Activated T-cell treated with anti-CD3 and anti-CD28 coated beads, Interleukin-2, amount 50 U/mL, for 72 hours (primary cell): ENCODE measurements at regions not wholly inside any gene's neighbourhood (a gene's known extent, or its start where the extent isn't known, plus 50 kb on each side); places are given as distances from the start of the nearest gene placed in this dataset.
A peak's percentile ranks its signal among the peaks of the same experiment; 100 is the strongest.
"Not testable (repeated sequence)": the region's sequence is repeated elsewhere in the genome, so short reads cannot be mapped to it uniquely, and the experiment has no call there.

Experiments used
- ATAC-seq, 2 donors: fragments of 150-1000 bp; cut with Tn5 transposase; replicated peaks in 1 of 2; 2 replicates each; pipeline ENCODE4 v1.10.0; 2021; ENCODE audit warnings: moderate library complexity in 2 of 2, mild to moderate bottlenecking in 1 of 2
- DNase-seq, 2 donors: peaks; one replicate each; pipeline ENCODE4 v3.0.0; 2021 to 2022; ENCODE audit warnings: mixed read lengths in 1 of 2
- H3K27ac Mint-ChIP-seq: one replicate; pipeline ENCODE4 v1.8.0; 2022; ENCODE audit warnings: mild to moderate bottlenecking, moderate library complexity, mixed read lengths
- H3K27me3 Mint-ChIP-seq: one replicate; pipeline ENCODE4 v1.8.0; 2022; ENCODE audit warnings: low read depth, mixed read lengths
- H3K36me3 Mint-ChIP-seq, 2 donors: one replicate each; pipeline ENCODE4 v1.8.0; 2022; ENCODE audit warnings: mixed read lengths in 2 of 2, mild to moderate bottlenecking in 1 of 2; ENCODE audit not compliant: insufficient read depth in 2 of 2
- H3K4me1 Mint-ChIP-seq: one replicate; pipeline ENCODE4 v1.8.0; 2022; ENCODE audit warnings: low read depth, mixed read lengths
- H3K4me3 Mint-ChIP-seq, 2 donors: one replicate each; pipeline ENCODE4 v1.8.0; 2022; ENCODE audit warnings: mild to moderate bottlenecking in 2 of 2, mixed read lengths in 2 of 2, moderate library complexity in 2 of 2
- H3K9me3 Mint-ChIP-seq, 2 donors: one replicate each; pipeline ENCODE4 v1.8.0; 2022; ENCODE audit warnings: mixed read lengths in 2 of 2

DNA sequence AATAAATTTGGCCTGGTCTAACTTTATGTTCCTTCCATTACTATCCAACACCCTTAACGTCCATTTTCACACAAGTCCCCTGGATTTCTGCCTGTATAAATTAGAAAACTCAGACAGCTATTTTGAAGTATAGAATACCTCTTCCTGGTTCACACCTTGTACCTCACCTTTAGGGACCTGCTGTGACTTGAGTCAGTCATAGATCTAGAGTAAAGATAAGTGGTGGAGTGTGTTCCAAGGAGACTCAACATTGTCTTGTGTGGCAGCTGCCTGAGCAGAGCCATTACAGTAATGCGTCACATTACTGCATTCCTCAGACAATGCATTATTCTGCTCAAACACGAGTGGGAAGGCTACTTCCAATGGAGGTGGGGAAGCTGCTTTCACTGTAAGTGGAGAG lies 513.9 kb downstream of the ADRA2A start:
- no peaks in the 10 kb centered on the region for H3K27me3 Mint-ChIP-seq
- no peaks in the 10 kb centered on the region for H3K9me3 Mint-ChIP-seq
- H3K36me3 Mint-ChIP-seq = no peaks in the 10 kb centered on the region
- H3K4me3 Mint-ChIP-seq = no peak overlapping the region
- H3K27ac Mint-ChIP-seq = no peak overlapping the region
- no peak for DNase-seq
- no peaks in the 10 kb centered on the region for H3K4me1 Mint-ChIP-seq
- ATAC-seq = no peak

GRCh38 chr10:111593578-111593977 lies 516.7 kb downstream of the ADRA2A start:
- DNase-seq (no peak), ATAC-seq (no peak)
- Mint-ChIP-seq H3K9me3 (no peaks in the 10 kb centered on the region), H3K27ac (no peak overlapping the region), H3K4me1 (no peaks in the 10 kb centered on the region), H3K4me3 (no peak overlapping the region), H3K27me3 (no peaks in the 10 kb centered on the region), H3K36me3 (no peaks in the 10 kb centered on the region)

GRCh38 chr10:111595173-111595572 lies 518.3 kb downstream of the ADRA2A start:
- no peak for ATAC-seq
- Mint-ChIP-seq H3K27ac (no peak overlapping the region), H3K36me3 (no peaks in the 10 kb centered on the region)

DNA sequence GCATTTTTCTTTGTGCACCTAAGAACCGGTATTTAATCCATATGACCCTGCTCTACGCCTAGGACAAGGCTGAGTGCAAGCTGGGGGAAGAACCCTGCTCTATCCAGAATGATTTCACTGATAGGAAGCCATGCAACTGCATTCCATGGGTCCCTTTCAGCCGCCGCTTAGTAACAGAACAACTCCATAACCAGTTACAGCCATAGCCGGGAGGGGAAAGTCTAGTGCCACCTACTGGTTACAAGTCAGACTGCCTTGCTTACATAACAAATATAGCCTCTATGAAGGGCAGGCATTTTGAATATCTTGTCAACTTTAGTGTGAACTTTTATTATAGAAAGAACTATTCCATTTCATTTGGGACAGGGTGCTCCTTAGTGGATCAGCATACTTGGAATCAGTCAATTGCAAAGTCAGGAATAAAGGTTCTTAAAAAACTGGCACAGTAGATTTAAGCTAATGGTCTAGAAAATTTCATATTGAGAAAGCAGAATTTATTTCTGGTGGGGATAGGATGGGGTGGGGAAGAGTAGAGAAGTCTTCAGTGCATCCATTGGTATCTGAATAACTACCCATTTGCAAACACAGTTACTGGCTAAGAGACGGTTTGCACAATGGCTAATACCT lies 521.7 kb downstream of the ADRA2A start:
- no peaks in the 10 kb centered on the region for H3K4me1 Mint-ChIP-seq
- H3K27ac Mint-ChIP-seq = no peak overlapping the region
- H3K9me3 Mint-ChIP-seq = no peaks in the 10 kb centered on the region
- H3K36me3 Mint-ChIP-seq = no peaks in the 10 kb centered on the region
- DNase-seq (peak; percentile 30 to 40), ATAC-seq (peak; percentile 39 to 62)
- no peaks in the 10 kb centered on the region for H3K27me3 Mint-ChIP-seq
- no peak overlapping the region for H3K4me3 Mint-ChIP-seq

More at GRCh38 chr10:111595173-111595572, 518.3 kb downstream of the ADRA2A start:
- no peak for DNase-seq
- Mint-ChIP-seq H3K27me3 (no peaks in the 10 kb centered on the region), H3K9me3 (no peaks in the 10 kb centered on the region), H3K4me3 (no peak overlapping the region), H3K4me1 (no peaks in the 10 kb centered on the region)

GRCh38 chr10:111599943-111600342 lies 523.1 kb downstream of the ADRA2A start:
- Mint-ChIP-seq H3K36me3 (no peaks in the 10 kb centered on the region), H3K27ac (no peak overlapping the region), H3K4me3 (no peak overlapping the region), H3K4me1 (no peaks in the 10 kb centered on the region), H3K27me3 (no peaks in the 10 kb centered on the region), H3K9me3 (no peaks in the 10 kb centered on the region)
- ATAC-seq (no peak), DNase-seq (no peak)

GRCh38 chr10:111600772-111601171 lies 523.9 kb downstream of the ADRA2A start:
- Mint-ChIP-seq H3K27me3 (no peaks in the 10 kb centered on the region), H3K9me3 (no peaks in the 10 kb centered on the region), H3K27ac (no peak overlapping the region), H3K36me3 (no peaks in the 10 kb centered on the region), H3K4me3 (no peak overlapping the region), H3K4me1 (no peaks in the 10 kb centered on the region)
- DNase-seq (no peak), ATAC-seq (no peak)

DNA sequence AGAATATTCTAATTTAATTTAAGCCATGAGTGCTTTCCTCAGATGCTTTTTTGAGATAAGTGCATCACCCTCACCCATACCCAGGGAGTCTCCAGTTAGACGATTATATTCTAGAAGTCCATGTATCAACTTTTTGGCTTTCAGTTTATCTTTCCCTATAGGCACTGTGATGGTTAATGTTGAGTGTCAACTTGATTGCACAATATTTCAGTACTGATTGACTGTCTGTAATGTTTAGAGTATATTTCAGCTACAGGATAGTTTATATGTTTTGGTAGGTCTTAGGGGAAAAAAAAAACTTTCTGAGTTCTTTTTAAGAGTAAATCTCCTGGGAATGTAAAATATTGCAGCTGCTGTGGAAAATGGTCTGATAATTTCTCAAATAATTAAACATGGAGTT lies 535.4 kb downstream of the ADRA2A start:
- Mint-ChIP-seq H3K4me1 (no peaks in the 10 kb centered on the region), H3K27ac (no peak overlapping the region), H3K27me3 (no peaks in the 10 kb centered on the region), H3K9me3 (no peaks in the 10 kb centered on the region), H3K36me3 (no peaks in the 10 kb centered on the region), H3K4me3 (no peak overlapping the region)
- DNase-seq (no peak), ATAC-seq (no peak)

- DNase-seq (no peak), ATAC-seq (no peak)
- no peak overlapping the region for H3K4me3 Mint-ChIP-seq
- no peaks in the 10 kb centered on the region for H3K27me3 Mint-ChIP-seq
- no peaks in the 10 kb centered on the region for H3K36me3 Mint-ChIP-seq
- peaks cover 2% of the 10 kb centered on the region in 2 donors for H3K9me3 Mint-ChIP-seq
- no peaks in the 10 kb centered on the region for H3K4me1 Mint-ChIP-seq
- no peak overlapping the region for H3K27ac Mint-ChIP-seq
These were observed 549.4 kb downstream of the GPAM start for GRCh38 chr10:111634191-111634590.

DNA sequence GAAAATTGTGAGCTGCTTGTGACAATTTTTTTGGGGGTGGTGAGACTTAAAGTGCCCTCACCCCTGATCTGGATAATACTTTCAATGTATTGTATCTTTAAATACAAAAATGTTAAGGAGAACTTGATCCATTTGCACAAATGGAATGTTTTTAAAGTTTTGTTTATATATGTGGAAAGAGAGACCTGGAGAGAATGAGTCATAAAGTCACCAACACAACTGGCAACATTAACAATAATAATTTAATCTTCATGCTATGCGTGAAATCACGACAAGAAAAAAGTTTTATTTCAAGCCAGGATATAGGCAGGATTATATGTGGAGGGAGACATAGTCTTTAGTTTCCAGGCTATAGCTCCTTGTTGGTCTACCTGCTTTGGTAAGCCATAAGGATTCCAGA lies 537.5 kb downstream of the GPAM start:
- DNase-seq = no peak
- H3K27me3 Mint-ChIP-seq = no peaks in the 10 kb centered on the region
- H3K27ac Mint-ChIP-seq = no peak overlapping the region
- peaks cover 7 to 8% of the 10 kb centered on the region in 2 donors for H3K9me3 Mint-ChIP-seq
- no peak for ATAC-seq
- peaks cover 4 to 6% of the 10 kb centered on the region in 2 donors for H3K36me3 Mint-ChIP-seq
- no peak overlapping the region for H3K4me3 Mint-ChIP-seq
- H3K4me1 Mint-ChIP-seq = no peaks in the 10 kb centered on the region

- ATAC-seq = no peak
- H3K36me3 Mint-ChIP-seq = peaks cover 4 to 6% of the 10 kb centered on the region in 2 donors
- H3K4me1 Mint-ChIP-seq = no peaks in the 10 kb centered on the region
- H3K9me3 Mint-ChIP-seq = peaks cover 9 to 14% of the 10 kb centered on the region in 2 donors
- no peaks in the 10 kb centered on the region for H3K27me3 Mint-ChIP-seq
- no peak overlapping the region for H3K4me3 Mint-ChIP-seq
- no peak for DNase-seq
- H3K27ac Mint-ChIP-seq = no peak overlapping the region
These were observed 535.5 kb downstream of the GPAM start for GRCh38 chr10:111648046-111648445.

DNA sequence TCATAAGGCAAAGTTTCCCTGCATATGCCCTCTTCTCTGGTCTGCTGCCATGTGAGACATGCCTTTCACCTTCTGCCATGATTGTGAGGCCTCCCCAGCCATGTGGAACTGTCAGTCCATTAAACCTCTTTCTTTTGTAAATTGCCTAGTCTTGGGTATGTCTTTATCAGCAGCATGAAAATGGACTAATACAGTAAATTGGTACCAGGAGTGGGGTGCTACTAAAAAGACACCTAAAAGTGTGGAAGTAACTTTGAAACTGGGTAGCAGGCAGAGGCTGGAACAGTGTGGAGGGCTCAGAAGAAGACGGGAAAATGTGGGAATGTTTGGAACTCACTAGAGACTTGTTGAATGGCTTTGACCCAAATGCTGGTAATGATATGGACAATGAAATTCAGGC lies 534.5 kb downstream of the GPAM start:
- not testable (repeated sequence) for H3K27ac Mint-ChIP-seq, DNase-seq, ATAC-seq, H3K4me1 Mint-ChIP-seq, H3K27me3 Mint-ChIP-seq, H3K4me3 Mint-ChIP-seq, H3K36me3 Mint-ChIP-seq
- H3K9me3 Mint-ChIP-seq = peaks cover 11 to 14% of the 10 kb centered on the region in 2 donors

DNA sequence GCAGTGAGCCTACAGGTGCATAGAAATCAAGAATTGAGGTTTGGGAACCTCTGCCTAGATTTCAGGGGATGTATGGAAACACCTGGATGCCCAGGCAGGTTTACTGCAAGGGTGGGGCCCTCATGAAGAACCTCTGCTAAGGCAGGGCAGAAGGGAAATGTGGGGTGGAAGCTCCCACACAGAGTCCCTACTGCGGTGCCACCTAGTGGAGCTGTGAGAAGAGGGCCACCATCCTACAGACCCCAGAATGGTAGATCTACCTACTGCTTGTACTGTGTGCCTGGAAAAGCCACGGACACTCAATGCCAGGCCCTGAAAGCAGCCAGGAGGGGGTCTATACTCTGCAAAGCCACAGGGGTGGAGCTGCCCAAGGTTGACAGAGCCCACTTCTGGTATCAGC lies 533.5 kb downstream of the GPAM start:
- H3K36me3 Mint-ChIP-seq = peaks cover 4 to 6% of the 10 kb centered on the region in 2 donors
- H3K4me1 Mint-ChIP-seq = no peaks in the 10 kb centered on the region
- H3K27me3 Mint-ChIP-seq = no peaks in the 10 kb centered on the region
- DNase-seq (no peak), ATAC-seq (no peak)
- H3K9me3 Mint-ChIP-seq = peaks cover 11 to 14% of the 10 kb centered on the region in 2 donors
- no peak overlapping the region for H3K4me3 Mint-ChIP-seq
- no peak overlapping the region for H3K27ac Mint-ChIP-seq

- no peaks in the 10 kb centered on the region for H3K36me3 Mint-ChIP-seq
- DNase-seq (no peak), ATAC-seq (no peak)
- no peak overlapping the region for H3K27ac Mint-ChIP-seq
- H3K9me3 Mint-ChIP-seq = peaks cover 4 to 5% of the 10 kb centered on the region in 2 donors
- no peak overlapping the region for H3K4me3 Mint-ChIP-seq
- H3K27me3 Mint-ChIP-seq = no peaks in the 10 kb centered on the region
- no peaks in the 10 kb centered on the region for H3K4me1 Mint-ChIP-seq
These were observed 527.5 kb downstream of the GPAM start for GRCh38 chr10:111656066-111656465.

DNA sequence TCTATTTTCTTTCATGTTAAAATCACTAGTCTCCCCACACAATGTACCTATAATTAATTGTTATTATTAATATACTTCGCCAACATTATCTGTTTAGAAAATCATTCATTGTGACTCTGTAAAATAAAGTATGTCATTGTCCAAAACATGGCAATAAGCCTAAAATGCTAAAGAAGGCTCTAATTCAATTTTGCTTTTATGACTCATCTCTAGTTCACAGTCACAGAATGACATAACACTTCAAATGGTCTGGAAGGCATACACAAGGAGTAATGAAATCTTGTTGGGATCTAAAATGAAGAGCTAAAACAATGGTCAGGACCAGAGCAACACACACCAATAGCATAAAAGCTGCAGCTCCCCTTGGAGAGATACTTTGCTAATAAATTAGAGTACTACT lies 505.8 kb downstream of the GPAM start:
- no peaks in the 10 kb centered on the region for H3K36me3 Mint-ChIP-seq
- H3K4me1 Mint-ChIP-seq = no peaks in the 10 kb centered on the region
- no peak for ATAC-seq
- DNase-seq = no peak
- no peak overlapping the region for H3K27ac Mint-ChIP-seq
- no peak overlapping the region for H3K4me3 Mint-ChIP-seq
- no peaks in the 10 kb centered on the region for H3K9me3 Mint-ChIP-seq
- no peaks in the 10 kb centered on the region for H3K27me3 Mint-ChIP-seq
